22Rv1 (cell line): ENCODE measurements at regions not wholly inside any gene's neighbourhood (a gene's known extent, or its start where the extent isn't known, plus 50 kb on each side); places are given as distances from the start of the nearest gene placed in this dataset.

Experiments
- CTCF ChIP-seq: fragments of 450-650 bp; IDR thresholded peaks from 2 replicates; pipeline ENCODE4 v1.5.1; 2017; ENCODE audit warnings: mild to moderate bottlenecking
- ZFX ChIP-seq: fragments of 450-650 bp; IDR thresholded peaks from 2 replicates; pipeline ENCODE4 v1.6.1; 2017; ENCODE audit warnings: antibody characterized with exemption, borderline replicate concordance

GRCh38 chr7:112587504-112587903, 106.7 kb downstream of the LSMEM1 start:
- TF ChIP-seq CTCF, result no peak
- TF ChIP-seq ZFX, result no peak
